Spleen (tissue), 11 donors: ENCODE measurements at regions not wholly inside any gene's neighbourhood (a gene's known extent, or its start where the extent isn't known, plus 50 kb on each side); places are given as distances from the start of the nearest gene placed in this dataset.

ENCODE experiments used
- DNase-seq: peaks from one replicate; pipeline ENCODE4 v3.0.0-alpha.2; 2020
- H3K27ac ChIP-seq, 8 donors: fragments of 200-600 bp; sonication (generic) in 7 of 8; 1 replicate in 4 of 8; 2 replicates in 4 of 8; pipeline versions ENCODE4 v1.5.0 to v1.8.0; 2016 to 2021; ENCODE audit warnings: inconsistent platforms in 4 of 8, mild to moderate bottlenecking in 4 of 8, moderate library complexity in 1 of 8
- H3K27me3 ChIP-seq, 7 donors: fragments of 200-600 bp; sonication (generic) in 6 of 7; replicated peaks in 1 of 7; 1 replicate in 4 of 7; 2 replicates in 3 of 7; pipeline versions ENCODE4 v1.5.0 to v1.8.0; 2016 to 2021; ENCODE audit warnings: inconsistent platforms in 3 of 7, mild to moderate bottlenecking in 1 of 7
- H3K36me3 ChIP-seq, 6 donors: fragments of 200-600 bp; sonication (generic) in 5 of 6; 1 replicate in 4 of 6; 2 replicates in 2 of 6; pipeline versions ENCODE4 v1.5.0 to v1.8.0; 2016 to 2021; ENCODE audit warnings: inconsistent platforms in 2 of 6
- H3K4me1 ChIP-seq, 6 donors: fragments of 200-600 bp; sonication (generic) in 5 of 6; 1 replicate in 3 of 6; 2 replicates in 3 of 6; pipeline versions ENCODE4 v1.5.0 to v1.8.0; 2016 to 2021; ENCODE audit warnings: inconsistent platforms in 3 of 6
- H3K4me3 ChIP-seq, 8 donors: fragments of 200-600 bp; sonication (generic) in 7 of 8; 1 replicate in 4 of 8; 2 replicates in 4 of 8; pipeline versions ENCODE4 v1.5.0 to v1.8.0; 2016 to 2021; ENCODE audit warnings: inconsistent platforms in 4 of 8, mild to moderate bottlenecking in 4 of 8, moderate library complexity in 2 of 8
- H3K9me3 ChIP-seq, 8 donors: fragments of 200-600 bp; sonication (generic) in 7 of 8; 1 replicate in 4 of 8; 2 replicates in 4 of 8; pipeline versions ENCODE4 v1.5.0 to v1.8.0; 2016 to 2021; ENCODE audit warnings: inconsistent platforms in 4 of 8
- CTCF ChIP-seq, 11 experiments: fragments of 200-600 bp in 7 of 11; fragments of 450-650 bp in 4 of 11; sonication (generic) in 4 of 11; IDR thresholded peaks in 8 of 11; conservative IDR thresholded peaks in 3 of 11; 1 replicate in 7 of 11; 2 replicates in 4 of 11; pipeline versions ENCODE4 v1.4.0 to v1.8.0; 2016 to 2021; ENCODE audit warnings: antibody characterized with exemption in 11 of 11, inconsistent platforms in 4 of 11, mild to moderate bottlenecking in 1 of 11
- POLR2A ChIP-seq, 3 donors: fragments of 450-650 bp; IDR thresholded peaks; one replicate each; pipeline ENCODE4 v1.5.1; 2017; ENCODE audit warnings: antibody characterized with exemption in 3 of 3, mild to moderate bottlenecking in 1 of 3
- POLR2AphosphoS5 ChIP-seq, 3 donors: sonication (generic); formaldehyde crosslinking; IDR thresholded peaks; one replicate each; pipeline ENCODE4 v1.5.1; 2017; ENCODE audit warnings: antibody characterized with exemption in 3 of 3
- WGBS, 5 donors: extraction: QIAGEN DNeasy Blood & Tissue Kit in 3 of 5; methylation state at CpG; one replicate each; pipeline versions ENCODE4 v1.1.5 to v1.1.7; 2013 to 2018; 5-methylcytosine and 5-hydroxymethylcytosine counted together
- intact Hi-C: fragments of 100-400 bp; cut with DNase I; formaldehyde crosslinking; loops from one replicate; pipeline ENCODE4 v1.15.0; 2023; ENCODE audit warnings: low total_unique reads
- donor health status: healthy with polysubstance abuse.
- donor health status: DM: no; HTN: no; CAD: no; lungs with moderate emphysema.
- donor health status: DM: no; HTN: no; CAD: no.
- donor health status: Bipolar disorder and iron deficiency.
- donor health status: healthy.
- donor health status: DM: no; HTN: no; CAD: no.
- donor health status: DM: yes; HTN: yes; CAD: no.

DNA sequence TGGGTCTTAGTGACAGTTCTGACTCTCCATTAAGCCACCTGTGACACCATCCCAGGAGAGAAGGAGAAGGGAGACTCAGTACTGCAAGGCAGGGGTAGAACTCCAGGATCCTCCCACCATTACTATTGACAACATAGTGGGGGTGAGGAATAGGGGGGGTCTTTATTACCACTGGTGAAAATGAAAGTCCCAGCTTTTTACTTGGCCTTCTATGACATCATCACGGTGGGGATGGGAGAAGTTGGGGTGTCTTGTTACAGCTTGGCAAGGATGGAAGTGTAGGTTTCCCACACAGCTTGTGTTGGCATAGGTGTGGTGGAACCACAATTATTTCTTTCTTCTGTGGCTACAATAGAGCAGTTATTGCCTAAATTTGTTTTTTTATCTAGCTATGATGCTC lies 203.9 kb upstream of the DTNA start:
- TF ChIP-seq CTCF (IDR thresholded peaks at IDR 0.05 in 8 of 11, conservative IDR thresholded peaks at IDR 0.05 in 3 of 11) (no peak), POLR2A (IDR thresholded peaks at IDR 0.05) (no peak), POLR2AphosphoS5 (IDR thresholded peaks at IDR 0.05) (no peak)
- Histone ChIP-seq H3K27me3 (no peaks in the 10 kb centered on the region), H3K36me3 (no peaks in the 10 kb centered on the region), H3K9me3 (peaks cover 0 to 19% (median 8%) of the 10 kb centered on the region in 8 donors), H3K4me1 (no peaks in the 10 kb centered on the region), H3K4me3 (no peak overlapping the region), H3K27ac (no peak overlapping the region)
- no peak for DNase-seq
- WGBS, 5 donors = 85 to 90% (median 89%) methylated on average over 1 of the region's 1 CpG
- intact Hi-C loops = no loop called here

- H3K27ac ChIP-seq = no peak overlapping the region
- TF ChIP-seq POLR2AphosphoS5 (IDR thresholded peaks at IDR 0.05) = no peak
- TF ChIP-seq POLR2A (IDR thresholded peaks at IDR 0.05) = no peak
- TF ChIP-seq CTCF (IDR thresholded peaks at IDR 0.05 in 8 of 11, conservative IDR thresholded peaks at IDR 0.05 in 3 of 11) = no peak
- DNase-seq = no peak
- intact Hi-C loops = no loop called here
- no peaks in the 10 kb centered on the region for H3K27me3 ChIP-seq
- H3K9me3 ChIP-seq = no peaks in the 10 kb centered on the region
- H3K4me1 ChIP-seq = no peaks in the 10 kb centered on the region
- 74 to 82% (median 80%) methylated on average over 1 of the region's 1 CpG for WGBS, 5 donors
- H3K4me3 ChIP-seq = no peak overlapping the region
- no peaks in the 10 kb centered on the region for H3K36me3 ChIP-seq
These were observed 200.9 kb upstream of the DTNA start for GRCh38 chr18:34509163-34509562.

GRCh38 chr18:34509879-34510586 lies 200.1 kb upstream of the DTNA start:
- Histone ChIP-seq H3K27ac (no peak overlapping the region), H3K36me3 (no peaks in the 10 kb centered on the region), H3K27me3 (no peaks in the 10 kb centered on the region), H3K4me3 (no peak overlapping the region), H3K9me3 (peaks cover 0 to 8% (median 2%) of the 10 kb centered on the region in 8 donors), H3K4me1 (no peaks in the 10 kb centered on the region)
- no peak for DNase-seq
- 82 to 93% (median 85%) methylated on average over 7 of the region's 7 CpGs for WGBS, 5 donors
- no peak for TF ChIP-seq POLR2AphosphoS5 (IDR thresholded peaks at IDR 0.05)
- no peak for TF ChIP-seq CTCF (IDR thresholded peaks at IDR 0.05 in 8 of 11, conservative IDR thresholded peaks at IDR 0.05 in 3 of 11)
- no peak for TF ChIP-seq POLR2A (IDR thresholded peaks at IDR 0.05)
- intact Hi-C loops = no loop called here

DNA sequence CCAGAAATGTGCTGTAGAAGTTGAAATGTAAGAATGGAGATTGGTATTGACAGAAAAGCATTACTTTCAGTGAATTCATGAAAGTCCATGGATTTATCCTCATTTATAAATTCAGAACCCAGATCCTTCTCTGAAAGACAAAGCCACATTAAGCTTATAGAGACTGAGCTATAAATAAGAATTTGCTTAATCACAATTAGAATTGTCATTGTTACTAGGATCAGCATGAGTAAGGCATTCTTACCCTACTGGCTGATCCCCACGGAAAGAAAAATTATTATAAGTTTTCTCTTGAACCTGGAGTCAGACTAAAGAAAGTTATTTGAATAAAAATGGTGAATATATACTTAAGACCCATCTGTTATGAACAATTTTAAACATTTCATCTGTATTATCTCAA lies 199.2 kb upstream of the DTNA start:
- Histone ChIP-seq H3K9me3 (peaks cover 0 to 17% (median 10%) of the 10 kb centered on the region in 8 donors), H3K4me3 (no peak overlapping the region), H3K4me1 (no peaks in the 10 kb centered on the region), H3K27ac (no peak overlapping the region), H3K36me3 (no peaks in the 10 kb centered on the region), H3K27me3 (no peaks in the 10 kb centered on the region)
- intact Hi-C loops = no loop called here
- WGBS, 5 donors = 57 to 67% (median 60%) methylated on average over 1 of the region's 1 CpG
- TF ChIP-seq POLR2AphosphoS5 (IDR thresholded peaks at IDR 0.05) = no peak
- TF ChIP-seq POLR2A (IDR thresholded peaks at IDR 0.05) = no peak
- no peak for TF ChIP-seq CTCF (IDR thresholded peaks at IDR 0.05 in 8 of 11, conservative IDR thresholded peaks at IDR 0.05 in 3 of 11)
- no peak for DNase-seq
